Kidney (tissue), 13 donors: ENCODE measurements at regions not wholly inside any gene's neighbourhood (a gene's known extent, or its start where the extent isn't known, plus 50 kb on each side); places are given as distances from the start of the nearest gene placed in this dataset.
"Not testable (repeated sequence)": the region's sequence is repeated elsewhere in the genome, so short reads cannot be mapped to it uniquely, and the experiment has no call there.

Source experiments
- DNase-seq, 5 donors: peaks; one replicate each; pipeline ENCODE4 v3.0.0-alpha.2; 2013 to 2020
- FAIRE-seq: peaks from 2 replicates; lab custom pipeline; 2012; peaks lifted over from hg19 to GRCh38; lab: Jason Lieb, UNC
- H3K27ac ChIP-seq, 2 donors: one replicate each; pipeline ENCODE4 v1.7.0; 2013; ENCODE audit warnings: low read depth in 2 of 2, low read length in 2 of 2, inconsistent platforms in 1 of 2
- H3K27me3 ChIP-seq: one replicate; pipeline ENCODE4 v1.7.1; 2013; ENCODE audit warnings: low read length, inconsistent platforms; ENCODE audit not compliant: control insufficient read depth, insufficient read depth
- H3K36me3 ChIP-seq, 3 donors: one replicate each; pipeline versions ENCODE4 v1.7.0 to v1.7.1; 2013; ENCODE audit warnings: low read length in 3 of 3, control low read depth in 1 of 3, inconsistent platforms in 1 of 3; ENCODE audit not compliant: insufficient read depth in 3 of 3, control insufficient read depth in 2 of 3
- H3K4me1 ChIP-seq, 3 donors: one replicate each; pipeline versions ENCODE4 v1.7.0 to v1.7.1; 2013; ENCODE audit warnings: low read length in 3 of 3, inconsistent platforms in 1 of 3, low read depth in 1 of 3; ENCODE audit not compliant: control insufficient read depth in 2 of 3, insufficient read depth in 2 of 3
- H3K4me3 ChIP-seq, 3 donors: one replicate each; pipeline versions ENCODE4 v1.7.0 to v1.8.1; 2013; ENCODE audit warnings: low read length in 3 of 3, control low read depth in 1 of 3, inconsistent platforms in 1 of 3
- H3K9ac ChIP-seq, 3 donors: one replicate each; pipeline versions ENCODE4 v1.7.0 to v1.7.1; 2013; ENCODE audit warnings: low read length in 3 of 3, control low read depth in 1 of 3, inconsistent platforms in 1 of 3
- H3K9me3 ChIP-seq, 3 donors: one replicate each; pipeline versions ENCODE4 v1.7.0 to v1.7.1; 2013; ENCODE audit warnings: low read length in 3 of 3, control low read depth in 1 of 3, inconsistent platforms in 1 of 3; ENCODE audit not compliant: control insufficient read depth in 2 of 3, insufficient read depth in 1 of 3
- CTCF ChIP-seq: IDR thresholded peaks from 3 replicates; pipeline ENCODE4 v1.5.1; 2012; ENCODE audit warnings: mild to moderate bottlenecking, moderate library complexity, borderline replicate concordance; ENCODE audit not compliant: insufficient read depth; ENCODE audit errors: extremely low read depth
- intact Hi-C: fragments of 100-400 bp; cut with DNase I; formaldehyde crosslinking; loops from one replicate; pipeline ENCODE4 v1.11.1; 2022
- donor health status: control.
- donor health status: control.
- donor health status: control.
- donor health status: control.
- donor health status: control.
- donor health status: DM: yes; HTN: yes; CAD: no.
- donor health status: Normal renal cell carcinoma (clear cell type).

GRCh38 chr9:105004466-105005090, 76.6 kb upstream of the ABCA1 start:
- H3K9ac ChIP-seq = no peak overlapping the region
- DNase-seq (no peak), FAIRE-seq (no peak)
- intact Hi-C loops = no loop called here
- H3K4me3 ChIP-seq = no peak overlapping the region
- H3K9me3 ChIP-seq = no peaks in the 10 kb centered on the region
- H3K27ac ChIP-seq = no peak overlapping the region
- H3K36me3 ChIP-seq = no peaks in the 10 kb centered on the region
- H3K27me3 ChIP-seq = no peaks in the 10 kb centered on the region
- no peak for TF ChIP-seq CTCF
- H3K4me1 ChIP-seq = no peaks in the 10 kb centered on the region

DNA sequence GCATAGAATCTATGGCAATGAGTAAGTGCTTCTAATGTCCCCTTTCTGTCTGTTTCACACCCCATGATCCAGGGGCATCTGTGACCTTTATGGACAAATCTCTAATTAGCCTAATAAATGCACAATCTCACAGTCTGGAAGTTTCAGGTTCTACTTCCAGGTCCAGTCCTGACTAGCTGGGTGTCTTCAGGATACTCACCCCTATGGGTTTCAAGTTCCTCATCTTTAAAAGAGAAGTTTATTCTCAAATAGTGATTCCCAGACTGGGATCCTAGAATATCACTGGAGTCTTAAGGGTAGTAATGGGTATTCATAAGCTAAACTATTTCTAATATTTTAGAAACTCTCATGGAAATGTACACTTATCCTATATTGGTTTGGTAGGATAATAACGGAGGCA, 77.2 kb upstream of the ABCA1 start:
- DNase-seq (no peak), FAIRE-seq (no peak)
- Histone ChIP-seq H3K9me3 (no peaks in the 10 kb centered on the region), H3K36me3 (no peaks in the 10 kb centered on the region), H3K27me3 (no peaks in the 10 kb centered on the region), H3K4me1 (no peaks in the 10 kb centered on the region), H3K4me3 (no peak overlapping the region), H3K27ac (no peak overlapping the region), H3K9ac (no peak overlapping the region)
- intact Hi-C loops = no loop called here
- no peak for TF ChIP-seq CTCF

DNA sequence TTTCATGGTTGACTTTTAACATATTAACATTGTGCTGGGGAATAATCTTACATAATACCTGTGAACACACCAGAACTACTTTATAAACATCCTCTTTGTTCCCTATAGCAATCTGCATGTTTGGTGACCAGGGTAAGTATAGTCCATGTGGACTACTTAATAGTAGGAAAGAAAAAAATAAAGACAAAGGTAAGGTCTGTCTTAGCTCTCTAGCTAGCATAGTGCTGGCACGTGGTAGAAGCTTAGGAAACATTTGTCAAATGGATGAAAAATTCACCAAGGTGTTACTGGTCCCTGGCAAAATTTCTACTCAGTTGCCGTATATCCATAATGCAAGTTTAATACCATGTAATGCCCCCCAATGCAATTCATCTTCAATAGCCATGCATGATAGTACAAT, 78.6 kb upstream of the ABCA1 start:
- no peaks in the 10 kb centered on the region for H3K27me3 ChIP-seq
- H3K36me3 ChIP-seq = no peaks in the 10 kb centered on the region
- FAIRE-seq = no peak
- no peak overlapping the region for H3K4me3 ChIP-seq
- H3K9me3 ChIP-seq = no peaks in the 10 kb centered on the region
- H3K27ac ChIP-seq = no peak overlapping the region
- no peak for TF ChIP-seq CTCF
- no peak for DNase-seq
- no peaks in the 10 kb centered on the region for H3K4me1 ChIP-seq
- intact Hi-C loops = no loop called here
- H3K9ac ChIP-seq = no peak overlapping the region

GRCh38 chr9:105007143-105007542, 79.2 kb upstream of the ABCA1 start:
- intact Hi-C loops = no loop called here
- no peak for TF ChIP-seq CTCF
- DNase-seq (no peak), FAIRE-seq (no peak)
- H3K4me3 ChIP-seq = no peak overlapping the region
- H3K9ac ChIP-seq = no peak overlapping the region
- H3K36me3 ChIP-seq = no peaks in the 10 kb centered on the region
- no peaks in the 10 kb centered on the region for H3K9me3 ChIP-seq
- no peaks in the 10 kb centered on the region for H3K4me1 ChIP-seq
- H3K27ac ChIP-seq = no peak overlapping the region
- H3K27me3 ChIP-seq = no peaks in the 10 kb centered on the region

DNA sequence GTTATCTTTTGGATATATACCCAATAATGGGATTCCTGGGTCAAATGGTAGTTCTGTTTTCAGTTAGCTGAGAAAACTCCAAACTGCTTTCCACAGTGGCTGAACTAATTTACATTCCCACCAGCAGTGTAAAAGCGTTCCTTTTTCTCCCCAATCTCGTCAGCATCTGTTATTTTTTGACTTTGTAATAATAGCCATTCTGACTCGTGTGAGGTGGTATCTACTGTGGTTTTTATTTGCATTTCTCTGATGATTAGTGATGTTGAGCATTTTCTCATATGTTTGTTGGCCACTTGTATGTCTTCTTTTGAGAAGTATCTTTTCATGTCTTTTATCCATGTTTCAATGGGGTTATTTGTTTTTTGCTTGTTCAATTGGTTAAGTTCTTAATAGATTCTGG, 82.1 kb upstream of the ABCA1 start:
- H3K27me3 ChIP-seq, H3K9me3 ChIP-seq, H3K4me3 ChIP-seq, FAIRE-seq, H3K36me3 ChIP-seq, H3K9ac ChIP-seq, intact Hi-C loops, H3K4me1 ChIP-seq, DNase-seq, H3K27ac ChIP-seq: not testable (repeated sequence)
